ENCODE measurements at regions not wholly inside any gene's neighbourhood (a gene's known extent, or its start where the extent isn't known, plus 50 kb on each side); places are given as distances from the start of the nearest gene placed in this dataset.

DNA sequence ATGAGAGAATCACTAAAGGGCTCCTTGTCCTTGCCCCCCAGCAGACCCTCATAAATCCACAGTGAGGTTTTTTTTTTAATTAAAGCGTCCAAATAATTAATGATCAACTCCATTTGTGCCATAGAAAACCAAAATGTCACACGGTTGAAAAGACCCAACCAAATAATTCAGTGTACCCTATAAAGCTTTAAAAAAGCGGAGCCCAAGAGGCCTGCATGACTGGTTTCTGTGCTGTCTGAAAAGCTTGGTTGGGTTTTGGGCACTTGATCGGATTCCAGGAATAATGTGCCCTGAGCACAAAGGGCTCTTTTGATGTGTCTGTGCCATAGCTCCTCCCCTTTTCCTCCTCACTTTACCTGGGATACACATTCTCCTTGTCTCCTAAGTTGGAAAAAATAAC is 523.2 kb downstream of the TNS1 start:
- Histone ChIP-seq H3K9me3 (ENCODE audit: control insufficient read depth, low read depth, low read length) (no peaks in the 10 kb centered on the region), H3K4me3 (ENCODE audit: control insufficient read depth in 2 of 3, extremely low read depth in 1 of 3, insufficient read depth in 2 of 3, low read depth in 1 of 3, low read length in 3 of 3) (no peak overlapping the region), H3K9ac (ENCODE audit: control insufficient read depth, extremely low read depth, insufficient read depth, low read length) (no peak overlapping the region), H2AFZ (ENCODE audit: control insufficient read depth, low read length) (no peak overlapping the region), H3K4me1 (ENCODE audit: control insufficient read depth, extremely low read depth, insufficient read depth, low read length) (no peaks in the 10 kb centered on the region), H3K27me3 (ENCODE audit: control insufficient read depth, extremely low read depth, insufficient read depth, low read length) (no peaks in the 10 kb centered on the region), H4K20me1 (ENCODE audit: control insufficient read depth, extremely low read depth, insufficient read depth, low read length) (no peaks in the 10 kb centered on the region), H3K4me2 (ENCODE audit: control insufficient read depth, extremely low read depth, insufficient read depth, low read depth, low read length) (no peak overlapping the region), H3K79me2 (ENCODE audit: control insufficient read depth, insufficient read depth, low read length) (no peaks in the 10 kb centered on the region), H3K9me1 (ENCODE audit: control insufficient read depth, extremely low read depth, insufficient read depth, low read length) (no peaks in the 10 kb centered on the region), H3K27ac (ENCODE audit: control insufficient read depth, insufficient read depth, low read length) (no peak overlapping the region), H3K36me3 (ENCODE audit: control insufficient read depth in 2 of 2, extremely low read depth in 1 of 2, insufficient read depth in 2 of 2, low read length in 2 of 2) (no peaks in the 10 kb centered on the region)
- FAIRE-seq (no peak), DNase-seq (ENCODE audit: low read depth, low spot score) (no peak)
- TF ChIP-seq, protein P1, sequence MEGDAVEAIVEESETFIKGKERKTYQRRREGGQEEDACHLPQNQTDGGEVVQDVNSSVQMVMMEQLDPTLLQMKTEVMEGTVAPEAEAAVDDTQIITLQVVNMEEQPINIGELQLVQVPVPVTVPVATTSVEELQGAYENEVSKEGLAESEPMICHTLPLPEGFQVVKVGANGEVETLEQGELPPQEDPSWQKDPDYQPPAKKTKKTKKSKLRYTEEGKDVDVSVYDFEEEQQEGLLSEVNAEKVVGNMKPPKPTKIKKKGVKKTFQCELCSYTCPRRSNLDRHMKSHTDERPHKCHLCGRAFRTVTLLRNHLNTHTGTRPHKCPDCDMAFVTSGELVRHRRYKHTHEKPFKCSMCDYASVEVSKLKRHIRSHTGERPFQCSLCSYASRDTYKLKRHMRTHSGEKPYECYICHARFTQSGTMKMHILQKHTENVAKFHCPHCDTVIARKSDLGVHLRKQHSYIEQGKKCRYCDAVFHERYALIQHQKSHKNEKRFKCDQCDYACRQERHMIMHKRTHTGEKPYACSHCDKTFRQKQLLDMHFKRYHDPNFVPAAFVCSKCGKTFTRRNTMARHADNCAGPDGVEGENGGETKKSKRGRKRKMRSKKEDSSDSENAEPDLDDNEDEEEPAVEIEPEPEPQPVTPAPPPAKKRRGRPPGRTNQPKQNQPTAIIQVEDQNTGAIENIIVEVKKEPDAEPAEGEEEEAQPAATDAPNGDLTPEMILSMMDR (optimal IDR thresholded peaks at IDR 0.05 in 1 of 3, IDR thresholded peaks at IDR 0.05 in 1 of 3, conservative IDR thresholded peaks at IDR 0.05 in 1 of 3; ENCODE audit: extremely low read depth in 1 of 3, insufficient read depth in 2 of 3, low read length in 3 of 3): no peak
- no peak for TF ChIP-seq EZH2 (IDR thresholded peaks at IDR 0.05; ENCODE audit: low read length)
- dilution Hi-C loops (cut with MboI; ENCODE audit: extremely low pct_ligation_motif_present, low sequenced_read_pairs): no loop called here

DNA sequence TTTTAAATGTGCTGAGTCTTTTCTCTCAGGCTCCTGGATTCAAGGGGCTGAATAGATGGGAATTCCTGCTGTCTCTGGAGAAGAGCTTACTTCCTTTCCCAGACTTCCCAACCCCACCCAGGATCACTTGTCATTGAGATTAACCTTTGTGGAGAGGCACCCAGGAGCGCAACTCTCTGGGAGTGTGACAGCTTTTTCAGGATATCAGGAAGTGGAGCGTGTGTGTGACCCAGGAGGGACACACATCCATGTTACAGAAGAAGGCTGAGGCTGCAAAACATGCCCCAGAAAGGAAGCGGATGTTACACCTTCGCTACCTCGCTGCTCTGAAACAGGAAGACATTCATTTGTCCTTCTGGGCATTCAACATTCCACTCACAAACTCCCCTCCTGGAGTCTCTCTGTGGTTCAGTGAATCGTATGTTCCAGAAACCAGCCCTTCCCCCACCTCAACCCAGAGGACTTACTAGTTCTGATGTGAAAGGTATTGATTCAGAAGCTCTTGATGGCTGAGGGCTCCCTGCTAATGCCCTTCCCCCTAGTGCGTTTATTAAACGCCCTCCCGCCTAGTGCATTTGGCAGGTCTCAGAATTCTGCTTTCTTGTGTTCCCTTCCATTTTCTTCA is 523.9 kb downstream of the TNS1 start:
- DNase-seq (ENCODE audit: low read depth, low spot score) (no peak), FAIRE-seq (no peak)
- H3K79me2 ChIP-seq (ENCODE audit: control insufficient read depth, insufficient read depth, low read length): no peaks in the 10 kb centered on the region
- no peaks in the 10 kb centered on the region for H4K20me1 ChIP-seq (ENCODE audit: control insufficient read depth, extremely low read depth, insufficient read depth, low read length)
- H3K27me3 ChIP-seq (ENCODE audit: control insufficient read depth, extremely low read depth, insufficient read depth, low read length): no peaks in the 10 kb centered on the region
- dilution Hi-C loops (cut with MboI; ENCODE audit: extremely low pct_ligation_motif_present, low sequenced_read_pairs): no loop called here
- H3K4me3 ChIP-seq (ENCODE audit: control insufficient read depth in 2 of 3, extremely low read depth in 1 of 3, insufficient read depth in 2 of 3, low read depth in 1 of 3, low read length in 3 of 3): no peak overlapping the region
- no peak overlapping the region for H3K9ac ChIP-seq (ENCODE audit: control insufficient read depth, extremely low read depth, insufficient read depth, low read length)
- H3K9me1 ChIP-seq (ENCODE audit: control insufficient read depth, extremely low read depth, insufficient read depth, low read length): no peaks in the 10 kb centered on the region
- TF ChIP-seq, protein P1 (optimal IDR thresholded peaks at IDR 0.05 in 1 of 3, IDR thresholded peaks at IDR 0.05 in 1 of 3, conservative IDR thresholded peaks at IDR 0.05 in 1 of 3; ENCODE audit: extremely low read depth in 1 of 3, insufficient read depth in 2 of 3, low read length in 3 of 3): no peak
- no peak for TF ChIP-seq EZH2 (IDR thresholded peaks at IDR 0.05; ENCODE audit: low read length)
- no peaks in the 10 kb centered on the region for H3K36me3 ChIP-seq (ENCODE audit: control insufficient read depth in 2 of 2, extremely low read depth in 1 of 2, insufficient read depth in 2 of 2, low read length in 2 of 2)
- no peaks in the 10 kb centered on the region for H3K4me1 ChIP-seq (ENCODE audit: control insufficient read depth, extremely low read depth, insufficient read depth, low read length)
- H3K4me2 ChIP-seq (ENCODE audit: control insufficient read depth, extremely low read depth, insufficient read depth, low read depth, low read length): no peak overlapping the region
- H2AFZ ChIP-seq (ENCODE audit: control insufficient read depth, low read length): no peak overlapping the region
- no peaks in the 10 kb centered on the region for H3K9me3 ChIP-seq (ENCODE audit: control insufficient read depth, low read depth, low read length)
- H3K27ac ChIP-seq (ENCODE audit: control insufficient read depth, insufficient read depth, low read length): no peak overlapping the region

Measured in keratinocyte (primary cell).